K562 (cell line): ENCODE measurements at regions not wholly inside any gene's neighbourhood (a gene's known extent, or its start where the extent isn't known, plus 50 kb on each side); places are given as distances from the start of the nearest gene placed in this dataset.

ENCODE experiments used
- CBX5 ChIP-seq: IDR thresholded peaks from 2 replicates; pipeline ENCODE4 v1.6.1; 2014; ENCODE audit warnings: low read depth, borderline replicate concordance
- ELF2 ChIP-seq: fragments of 250-450 bp; sonication (Bioruptor Pico); IDR thresholded peaks from 2 replicates; pipeline ENCODE4 v1.5.0; 2021; ENCODE audit warnings: mild to moderate bottlenecking
- KLF13 ChIP-seq: fragments of 450-650 bp; IDR thresholded peaks from 2 replicates; pipeline ENCODE4 v1.6.1; 2016; ENCODE audit warnings: missing genetic modification characterization, low read depth, mild to moderate bottlenecking, missing compliant biosample characterization, moderate library complexity, borderline replicate concordance
- SMARCC2 ChIP-seq: fragments of 450-650 bp; IDR thresholded peaks from 2 replicates; pipeline ENCODE4 v1.6.1; 2017; ENCODE audit warnings: antibody characterized with exemption, moderate library complexity, mild to moderate bottlenecking, low read depth
- YBX1 ChIP-seq: fragments of 450-650 bp; IDR thresholded peaks from 2 replicates; pipeline ENCODE4 v1.7.1; 2016; ENCODE audit warnings: mild to moderate bottlenecking
- TF ChIP-seq, protein P1 (sequence below), 3 experiments: IDR thresholded peaks in 2 of 3; conservative IDR thresholded peaks in 1 of 3; 2 replicates each; pipeline ENCODE4 v1.5.1; 2011 to 2012; ENCODE audit warnings: low read length in 3 of 3, mild to moderate bottlenecking in 3 of 3, control low read depth in 2 of 3, improper control_type of control experiment in 1 of 3, inconsistent platforms in 1 of 3, low read depth in 1 of 3, mixed read lengths in 1 of 3, moderate library complexity in 1 of 3; ENCODE audit not compliant: insufficient read depth in 2 of 3
- TF ChIP-seq, protein P2 (sequence below): sonication (generic); formaldehyde crosslinking; IDR thresholded peaks from 2 replicates; pipeline ENCODE4 v1.8.0; 2022; ENCODE audit warnings: mild to moderate bottlenecking, missing genetic modification reagents

DNA sequence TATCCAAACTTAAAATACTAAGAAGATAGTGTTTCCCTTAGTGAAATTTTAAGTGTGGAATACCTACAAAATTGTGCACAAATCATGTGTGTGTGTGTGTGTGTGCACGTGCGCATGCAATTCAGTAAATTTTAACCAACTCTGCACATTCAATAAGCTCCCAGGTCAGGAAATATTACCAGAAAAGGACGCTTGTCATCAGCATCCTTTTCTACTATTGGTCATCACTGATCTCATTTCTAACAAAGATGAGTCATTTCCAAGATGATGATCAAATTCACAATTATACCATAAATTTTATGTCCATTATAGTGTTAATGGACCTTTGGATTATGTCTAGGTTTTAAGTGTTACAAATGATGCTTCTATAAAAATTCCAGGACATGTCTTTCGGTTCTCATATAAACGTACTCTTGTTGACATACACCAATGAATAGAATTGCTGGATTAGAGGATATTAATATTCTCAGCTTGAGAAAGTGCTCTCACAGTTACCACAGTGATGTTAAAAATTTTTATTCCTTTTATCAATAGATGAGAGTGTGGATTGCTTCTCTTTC is 560.9 kb upstream of the AGA start:
- TF ChIP-seq, protein P1, sequence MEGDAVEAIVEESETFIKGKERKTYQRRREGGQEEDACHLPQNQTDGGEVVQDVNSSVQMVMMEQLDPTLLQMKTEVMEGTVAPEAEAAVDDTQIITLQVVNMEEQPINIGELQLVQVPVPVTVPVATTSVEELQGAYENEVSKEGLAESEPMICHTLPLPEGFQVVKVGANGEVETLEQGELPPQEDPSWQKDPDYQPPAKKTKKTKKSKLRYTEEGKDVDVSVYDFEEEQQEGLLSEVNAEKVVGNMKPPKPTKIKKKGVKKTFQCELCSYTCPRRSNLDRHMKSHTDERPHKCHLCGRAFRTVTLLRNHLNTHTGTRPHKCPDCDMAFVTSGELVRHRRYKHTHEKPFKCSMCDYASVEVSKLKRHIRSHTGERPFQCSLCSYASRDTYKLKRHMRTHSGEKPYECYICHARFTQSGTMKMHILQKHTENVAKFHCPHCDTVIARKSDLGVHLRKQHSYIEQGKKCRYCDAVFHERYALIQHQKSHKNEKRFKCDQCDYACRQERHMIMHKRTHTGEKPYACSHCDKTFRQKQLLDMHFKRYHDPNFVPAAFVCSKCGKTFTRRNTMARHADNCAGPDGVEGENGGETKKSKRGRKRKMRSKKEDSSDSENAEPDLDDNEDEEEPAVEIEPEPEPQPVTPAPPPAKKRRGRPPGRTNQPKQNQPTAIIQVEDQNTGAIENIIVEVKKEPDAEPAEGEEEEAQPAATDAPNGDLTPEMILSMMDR (IDR thresholded peaks at IDR 0.05 in 2 of 3, conservative IDR thresholded peaks at IDR 0.05 in 1 of 3; ENCODE audit: insufficient read depth in 2 of 3, low read depth in 1 of 3, low read length in 3 of 3), result no peak
- TF ChIP-seq SMARCC2 (no peak), YBX1 (no peak), CBX5 (no peak), KLF13 (tag) (no peak), ELF2 (no peak)
- TF ChIP-seq, protein P2, sequence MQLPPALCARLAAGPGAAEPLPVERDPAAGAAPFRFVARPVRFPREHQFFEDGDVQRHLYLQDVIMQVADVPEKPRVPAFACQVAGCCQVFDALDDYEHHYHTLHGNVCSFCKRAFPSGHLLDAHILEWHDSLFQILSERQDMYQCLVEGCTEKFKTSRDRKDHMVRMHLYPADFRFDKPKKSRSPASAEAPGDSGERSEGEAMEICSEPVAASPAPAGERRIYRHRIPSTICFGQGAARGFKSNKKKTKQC (CRISPR knock-in tag), result no peak
